ENCODE measurements at regions not wholly inside any gene's neighbourhood (a gene's known extent, or its start where the extent isn't known, plus 50 kb on each side); places are given as distances from the start of the nearest gene placed in this dataset.
"Not testable (repeated sequence)": the region's sequence is repeated elsewhere in the genome, so short reads cannot be mapped to it uniquely, and the experiment has no call there.

- H3K4me3 ChIP-seq: no peak overlapping the region
- intact Hi-C loops (cut with DNase I; ENCODE audit: low total_unique reads): no loop called here
- H3K9me3 ChIP-seq: no peaks in the 10 kb centered on the region
- no peak overlapping the region for H3K27ac ChIP-seq
- H3K4me1 ChIP-seq: no peaks in the 10 kb centered on the region
- no peak for TF ChIP-seq CTCF (IDR thresholded peaks at IDR 0.05)
- no peaks in the 10 kb centered on the region for H3K36me3 ChIP-seq
- H3K27me3 ChIP-seq: peaks cover 0 to 10% of the 10 kb centered on the region in 2 donors
- no peak for DNase-seq
These were observed 128.5 kb upstream of the CHD6 start for GRCh38 chr20:41746635-41747034.

GRCh38 chr20:41738604-41739206, 120.5 kb upstream of the CHD6 start:
- Histone ChIP-seq H3K9me3 (no peaks in the 10 kb centered on the region), H3K4me3 (no peak overlapping the region), H3K4me1 (no peaks in the 10 kb centered on the region), H3K27me3 (no peaks in the 10 kb centered on the region), H3K36me3 (no peaks in the 10 kb centered on the region), H3K27ac (no peak overlapping the region)
- intact Hi-C loops (cut with DNase I; ENCODE audit: low total_unique reads): no loop called here
- TF ChIP-seq CTCF (IDR thresholded peaks at IDR 0.05): peak; percentile 46 to 67
- DNase-seq: peak in 1 of 2 donors; percentile 45

- Histone ChIP-seq H3K36me3 (no peaks in the 10 kb centered on the region), H3K27ac (no peak overlapping the region), H3K9me3 (no peaks in the 10 kb centered on the region), H3K27me3 (no peaks in the 10 kb centered on the region), H3K4me3 (no peak overlapping the region), H3K4me1 (no peaks in the 10 kb centered on the region)
- TF ChIP-seq CTCF (IDR thresholded peaks at IDR 0.05): no peak
- intact Hi-C loops (cut with DNase I; ENCODE audit: low total_unique reads): no loop called here
- DNase-seq: no peak
These were observed 117.8 kb upstream of the CHD6 start for GRCh38 chr20:41735949-41736348.

- peak; percentile 59 to 78 for TF ChIP-seq CTCF (IDR thresholded peaks at IDR 0.05)
- Histone ChIP-seq H3K36me3 (no peaks in the 10 kb centered on the region), H3K4me1 (no peaks in the 10 kb centered on the region), H3K27ac (no peak overlapping the region), H3K27me3 (no peaks in the 10 kb centered on the region), H3K9me3 (no peaks in the 10 kb centered on the region), H3K4me3 (no peak overlapping the region)
- peak in 1 of 2 donors; percentile 29 for DNase-seq
- intact Hi-C loops (cut with DNase I; ENCODE audit: low total_unique reads): no loop called here
These were observed 116.3 kb upstream of the CHD6 start for GRCh38 chr20:41734506-41734945.

- no peaks in the 10 kb centered on the region for H3K36me3 ChIP-seq
- DNase-seq: no peak
- no peak overlapping the region for H3K4me3 ChIP-seq
- no peak overlapping the region for H3K27ac ChIP-seq
- no peaks in the 10 kb centered on the region for H3K9me3 ChIP-seq
- no peaks in the 10 kb centered on the region for H3K4me1 ChIP-seq
- intact Hi-C loops (cut with DNase I; ENCODE audit: low total_unique reads): no loop called here
- no peak for TF ChIP-seq CTCF (IDR thresholded peaks at IDR 0.05)
- no peaks in the 10 kb centered on the region for H3K27me3 ChIP-seq
These were observed 115.0 kb upstream of the CHD6 start for GRCh38 chr20:41733151-41733550.

- H3K4me3 ChIP-seq; H3K27ac ChIP-seq; intact Hi-C loops (cut with DNase I; ENCODE audit: low total_unique reads); DNase-seq; H3K9me3 ChIP-seq; H3K27me3 ChIP-seq; H3K4me1 ChIP-seq; H3K36me3 ChIP-seq: not testable (repeated sequence)
These were observed 113.0 kb upstream of the CHD6 start for GRCh38 chr20:41731198-41731597.

- DNase-seq; intact Hi-C loops (cut with DNase I; ENCODE audit: low total_unique reads); H3K9me3 ChIP-seq; H3K27ac ChIP-seq; H3K36me3 ChIP-seq; H3K4me1 ChIP-seq; H3K27me3 ChIP-seq; H3K4me3 ChIP-seq: not testable (repeated sequence)
These were observed 109.5 kb upstream of the CHD6 start for GRCh38 chr20:41727681-41728080.

Measured in tibial artery (tissue), 4 donors.